ENCODE measurements at regions not wholly inside any gene's neighbourhood (a gene's known extent, or its start where the extent isn't known, plus 50 kb on each side); places are given as distances from the start of the nearest gene placed in this dataset.

- TF ChIP-seq CTCF (IDR thresholded peaks at IDR 0.05) (no peak), POLR2A (IDR thresholded peaks at IDR 0.05) (no peak)
Measured at GRCh38 chr6:43903739-43904290, 133.8 kb downstream of the VEGFA start.

Measured in esophagus squamous epithelium (tissue), 4 donors.